GM12864 (cell line): ENCODE measurements at regions not wholly inside any gene's neighbourhood (a gene's known extent, or its start where the extent isn't known, plus 50 kb on each side); places are given as distances from the start of the nearest gene placed in this dataset.

Source experiments
- DNase-seq: peaks from one replicate; pipeline ENCODE4 v3.0.0-alpha.2; 2011; ENCODE audit warnings: low read depth
- H3K4me3 ChIP-seq: 2 replicates; pipeline ENCODE4 v1.5.1; 2011; ENCODE audit warnings: mild to moderate bottlenecking, low read depth, low read length, control low read depth
- TF ChIP-seq, protein P1 (sequence below): IDR thresholded peaks from 2 replicates; pipeline ENCODE4 v1.5.1; 2011; ENCODE audit warnings: low read depth, mild to moderate bottlenecking, moderate library complexity, low read length, control low read depth, inconsistent platforms; ENCODE audit errors: missing control alignments

GRCh38 chr1:114274621-114275317, 121.1 kb upstream of the SYT6 start:
- DNase-seq = no peak
- no peak overlapping the region for H3K4me3 ChIP-seq
- TF ChIP-seq, protein P1, sequence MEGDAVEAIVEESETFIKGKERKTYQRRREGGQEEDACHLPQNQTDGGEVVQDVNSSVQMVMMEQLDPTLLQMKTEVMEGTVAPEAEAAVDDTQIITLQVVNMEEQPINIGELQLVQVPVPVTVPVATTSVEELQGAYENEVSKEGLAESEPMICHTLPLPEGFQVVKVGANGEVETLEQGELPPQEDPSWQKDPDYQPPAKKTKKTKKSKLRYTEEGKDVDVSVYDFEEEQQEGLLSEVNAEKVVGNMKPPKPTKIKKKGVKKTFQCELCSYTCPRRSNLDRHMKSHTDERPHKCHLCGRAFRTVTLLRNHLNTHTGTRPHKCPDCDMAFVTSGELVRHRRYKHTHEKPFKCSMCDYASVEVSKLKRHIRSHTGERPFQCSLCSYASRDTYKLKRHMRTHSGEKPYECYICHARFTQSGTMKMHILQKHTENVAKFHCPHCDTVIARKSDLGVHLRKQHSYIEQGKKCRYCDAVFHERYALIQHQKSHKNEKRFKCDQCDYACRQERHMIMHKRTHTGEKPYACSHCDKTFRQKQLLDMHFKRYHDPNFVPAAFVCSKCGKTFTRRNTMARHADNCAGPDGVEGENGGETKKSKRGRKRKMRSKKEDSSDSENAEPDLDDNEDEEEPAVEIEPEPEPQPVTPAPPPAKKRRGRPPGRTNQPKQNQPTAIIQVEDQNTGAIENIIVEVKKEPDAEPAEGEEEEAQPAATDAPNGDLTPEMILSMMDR = no peak

DNA sequence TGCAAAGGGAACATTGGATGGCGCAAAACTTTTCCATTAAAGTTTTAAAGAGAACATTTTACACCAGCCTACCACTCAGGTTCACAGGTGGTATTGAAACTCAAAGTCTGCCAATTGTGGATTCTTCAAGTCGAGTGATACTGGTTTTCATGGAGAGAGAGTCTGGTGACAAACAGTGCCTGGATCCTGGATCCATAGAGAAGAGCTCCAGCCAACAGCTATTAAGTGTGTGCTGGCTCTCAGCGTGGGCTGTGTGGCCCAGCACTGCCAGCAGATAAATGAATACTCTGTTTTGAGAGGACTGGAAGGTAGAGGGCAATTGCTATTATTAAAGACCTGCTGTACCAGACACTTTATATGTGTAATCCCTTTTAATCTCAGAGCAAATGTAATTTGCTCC, 118.9 kb upstream of the SYT6 start:
- no peak overlapping the region for H3K4me3 ChIP-seq
- TF ChIP-seq, protein P1 = no peak
- DNase-seq = no peak

- TF ChIP-seq, protein P1 = no peak
- no peak for DNase-seq
- H3K4me3 ChIP-seq = no peak overlapping the region
These were observed 117.0 kb upstream of the SYT6 start for GRCh38 chr1:114270718-114271117.

DNA sequence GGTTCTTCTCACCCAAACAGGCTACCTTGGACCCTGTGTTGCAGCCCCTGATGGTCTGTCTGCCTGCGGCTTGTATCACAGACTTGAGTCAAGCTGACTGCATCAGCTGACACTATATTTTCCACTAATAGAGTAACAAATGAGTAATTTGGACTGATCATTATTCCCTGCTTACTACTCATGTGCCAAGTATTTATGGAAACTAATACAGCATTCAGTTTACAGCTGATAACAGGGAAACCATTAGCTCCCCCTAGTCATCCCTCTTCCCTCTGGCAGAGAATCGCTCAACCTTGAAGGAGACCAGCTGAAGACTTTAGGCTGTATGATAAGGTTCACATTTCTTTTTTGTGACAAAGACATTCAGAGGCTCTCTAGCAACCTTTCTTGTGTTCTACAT, 116.6 kb upstream of the SYT6 start:
- DNase-seq = no peak
- TF ChIP-seq, protein P1 = no peak
- H3K4me3 ChIP-seq = no peak overlapping the region

- TF ChIP-seq, protein P1 = no peak
- no peak for DNase-seq
- H3K4me3 ChIP-seq = no peak overlapping the region
These were observed 115.9 kb upstream of the SYT6 start for GRCh38 chr1:114269539-114269938.

DNA sequence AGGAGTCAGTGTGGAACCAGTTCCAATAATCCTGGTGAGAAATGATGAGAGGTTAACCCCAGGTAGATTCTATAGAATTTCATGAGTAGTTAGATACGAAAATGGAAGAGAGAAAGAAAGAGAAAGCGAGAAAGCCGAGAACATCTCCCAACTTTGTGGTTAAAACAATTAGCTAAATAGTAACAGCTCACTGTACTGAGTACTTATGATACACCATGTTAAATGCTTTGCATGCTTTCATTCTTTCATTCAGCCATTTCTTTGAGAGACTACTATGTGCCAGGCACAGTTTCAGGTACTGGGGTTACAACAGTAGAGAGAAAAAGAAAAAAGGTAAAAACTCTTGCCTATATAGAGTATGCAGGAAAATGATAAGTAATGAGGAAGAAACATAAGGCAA, 109.7 kb upstream of the SYT6 start:
- DNase-seq = no peak
- TF ChIP-seq, protein P1 = no peak
- H3K4me3 ChIP-seq = no peak overlapping the region

- no peak for DNase-seq
- H3K4me3 ChIP-seq = no peak overlapping the region
- TF ChIP-seq, protein P1 = no peak
These were observed 108.7 kb upstream of the SYT6 start for GRCh38 chr1:114262337-114262736.
